ENCODE measurements at regions not wholly inside any gene's neighbourhood (a gene's known extent, or its start where the extent isn't known, plus 50 kb on each side); places are given as distances from the start of the nearest gene placed in this dataset.

DNA sequence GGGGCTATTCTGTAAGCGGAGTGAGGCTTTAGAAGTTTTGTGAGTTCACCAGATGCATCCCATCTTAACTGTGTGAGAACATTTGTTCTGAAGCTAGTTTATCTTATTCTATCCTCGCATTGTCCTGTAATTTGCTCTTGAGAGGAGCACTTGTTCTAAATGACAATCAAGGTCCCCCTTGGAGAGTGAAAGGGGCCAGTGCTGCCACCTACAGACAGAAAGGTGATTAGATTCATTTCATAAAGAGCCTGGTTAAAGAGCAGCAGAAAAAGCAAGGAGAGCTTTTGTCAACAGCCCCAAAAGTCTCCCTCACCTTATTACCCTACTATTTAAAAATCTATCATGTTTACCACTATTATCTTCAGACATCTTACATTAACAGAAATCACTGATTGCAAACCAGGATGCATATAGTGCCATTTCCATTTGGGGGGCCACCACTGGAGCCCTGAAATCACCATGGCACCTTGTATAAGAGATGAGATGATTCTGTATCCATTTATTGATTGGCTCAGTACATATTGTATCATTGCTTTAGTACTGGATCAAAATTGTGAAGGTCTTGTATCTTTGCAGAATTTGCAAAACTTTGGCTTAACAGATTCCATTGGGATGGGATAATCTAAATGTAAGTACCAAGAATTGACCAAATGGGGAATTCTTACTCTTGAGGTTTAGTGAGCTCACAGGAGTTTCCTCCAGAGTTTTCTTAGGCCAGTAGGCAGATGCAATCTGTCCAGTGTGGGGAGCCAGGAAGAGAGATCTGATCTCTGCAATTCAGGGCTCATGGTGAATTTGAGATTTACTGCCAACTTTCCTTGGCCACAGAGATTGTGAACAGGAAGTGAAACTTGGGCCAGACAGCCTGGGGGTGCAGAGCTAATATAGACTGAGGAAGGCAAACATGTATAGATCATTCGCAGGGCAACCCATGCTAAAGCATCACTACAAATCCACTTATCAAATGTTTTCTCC, 64.3 kb upstream of the TRABD2B start:
- DNase-seq (ENCODE audit: low read depth): peak; percentile 68
- in situ Hi-C loops (cut with HindIII; ENCODE audit: low pct_unique_long_range_greater_than_20kb, low sequenced_read_pairs): loop anchor here (10.0 kb wide), 1 partner anchor 57 kb away; no protein-coding TSS in a partner anchor

DNA sequence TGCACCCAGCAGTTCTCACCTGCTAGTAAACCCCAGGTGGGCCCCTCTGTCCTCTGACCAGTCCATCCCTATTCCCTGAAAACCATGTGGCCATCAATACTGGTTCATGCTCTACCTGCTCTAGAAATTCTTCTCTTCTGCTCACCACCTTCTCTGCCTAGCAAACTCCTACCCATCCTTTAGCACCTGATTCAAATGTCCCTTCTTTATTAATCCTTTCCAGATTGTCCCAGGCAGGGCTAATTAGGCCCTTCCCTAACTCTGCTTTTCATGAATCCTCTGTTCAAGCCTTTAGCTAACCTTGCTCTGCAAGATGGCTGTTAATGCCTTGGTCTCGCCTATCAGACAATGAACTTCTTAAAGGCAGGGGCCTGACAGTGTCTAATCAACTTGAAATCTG, 62.1 kb upstream of the TRABD2B start:
- DNase-seq (ENCODE audit: low read depth): no peak
- in situ Hi-C loops (cut with HindIII; ENCODE audit: low pct_unique_long_range_greater_than_20kb, low sequenced_read_pairs): no loop called here

DNA sequence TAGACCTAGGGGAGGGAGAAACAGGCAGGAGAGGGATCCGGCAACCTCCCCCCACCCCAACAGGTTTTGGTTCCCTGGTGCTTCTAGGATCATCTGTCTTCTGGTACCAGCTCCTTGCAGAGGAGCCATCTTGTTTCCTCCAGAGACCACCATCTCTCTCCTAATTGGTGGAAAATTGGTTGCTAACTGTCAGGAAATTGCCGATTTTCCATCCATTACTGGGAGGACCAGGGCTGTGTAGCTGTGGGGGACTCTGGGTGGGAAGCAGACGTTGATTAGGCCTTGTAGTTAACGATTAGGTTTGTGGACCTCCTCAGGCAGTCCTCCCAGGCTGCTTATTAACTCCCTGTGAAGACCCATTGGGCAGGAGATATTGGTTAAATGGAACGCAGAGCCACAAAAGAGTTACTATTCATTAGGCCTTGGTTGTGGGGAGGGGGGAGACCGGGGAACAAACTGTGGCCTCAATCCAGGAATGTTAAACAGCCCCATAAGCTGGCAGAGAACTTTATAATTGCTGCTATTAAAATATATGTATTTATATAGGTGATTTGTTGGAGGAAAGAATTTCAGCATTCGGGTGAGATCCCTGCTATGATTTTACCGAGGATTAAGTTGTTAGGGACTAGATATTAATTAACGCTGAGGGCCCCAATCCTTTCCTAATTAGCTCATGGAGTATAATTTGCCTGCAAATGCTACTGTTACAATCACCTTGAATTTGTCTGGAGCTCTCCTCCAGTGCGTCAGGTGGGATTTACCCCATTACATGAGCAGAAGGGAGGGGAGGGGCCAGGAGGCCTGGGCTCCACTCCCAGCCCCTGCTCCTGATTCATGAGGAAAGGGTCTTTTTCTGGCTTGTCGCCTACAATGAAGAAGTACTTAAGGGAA, 61.2 kb upstream of the TRABD2B start:
- in situ Hi-C loops (cut with HindIII; ENCODE audit: low pct_unique_long_range_greater_than_20kb, low sequenced_read_pairs): no loop called here
- no peak for DNase-seq (ENCODE audit: low read depth)

DNA sequence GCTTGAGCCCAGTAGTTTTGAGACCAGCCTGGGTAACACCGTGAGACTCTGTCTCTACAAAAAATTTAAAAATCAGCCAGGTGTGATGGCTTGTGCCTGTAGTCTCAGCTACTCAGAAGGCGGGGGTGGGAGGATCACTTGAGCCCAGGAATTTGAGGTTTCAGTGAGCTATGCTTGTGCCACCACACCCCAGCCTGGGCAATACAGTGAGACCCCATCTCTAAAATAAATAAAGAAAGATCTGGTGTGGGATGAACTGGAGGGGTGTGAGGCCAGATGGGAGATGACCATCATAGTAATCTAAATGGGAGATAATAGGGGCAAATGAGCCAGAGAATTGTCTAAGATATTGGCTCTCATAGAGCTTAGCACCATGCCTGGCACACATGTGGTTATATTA, 60.1 kb upstream of the TRABD2B start:
- in situ Hi-C loops (cut with HindIII; ENCODE audit: low pct_unique_long_range_greater_than_20kb, low sequenced_read_pairs): no loop called here
- no peak for DNase-seq (ENCODE audit: low read depth)

GRCh38 chr1:48055876-48056764, 58.9 kb upstream of the TRABD2B start:
- in situ Hi-C loops (cut with HindIII; ENCODE audit: low pct_unique_long_range_greater_than_20kb, low sequenced_read_pairs): no loop called here

DNA sequence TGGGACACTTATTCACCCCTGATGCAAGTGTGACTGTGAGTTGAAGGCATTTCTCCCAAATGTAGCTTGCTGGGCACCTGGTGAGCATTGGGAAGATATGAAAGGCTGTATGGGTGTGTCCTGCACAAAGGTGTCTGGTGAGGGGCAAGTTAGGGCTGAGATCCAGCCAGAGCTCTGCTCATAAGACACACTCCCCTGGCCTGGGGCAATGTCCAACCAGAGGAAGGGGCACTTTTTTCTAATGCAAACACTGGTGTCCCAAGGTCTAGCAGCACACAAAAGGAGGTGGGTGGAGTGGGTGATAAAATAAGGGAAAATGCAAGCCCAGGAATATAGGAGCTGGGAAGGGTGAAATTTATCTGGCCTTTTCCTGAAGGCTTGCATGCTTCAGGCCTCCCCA, 57.0 kb upstream of the TRABD2B start:
- in situ Hi-C loops (cut with HindIII; ENCODE audit: low pct_unique_long_range_greater_than_20kb, low sequenced_read_pairs): no loop called here
- no peak for DNase-seq (ENCODE audit: low read depth)

More at GRCh38 chr1:48055876-48056764, 58.9 kb upstream of the TRABD2B start:
- no peak for DNase-seq (ENCODE audit: low read depth)

DNA sequence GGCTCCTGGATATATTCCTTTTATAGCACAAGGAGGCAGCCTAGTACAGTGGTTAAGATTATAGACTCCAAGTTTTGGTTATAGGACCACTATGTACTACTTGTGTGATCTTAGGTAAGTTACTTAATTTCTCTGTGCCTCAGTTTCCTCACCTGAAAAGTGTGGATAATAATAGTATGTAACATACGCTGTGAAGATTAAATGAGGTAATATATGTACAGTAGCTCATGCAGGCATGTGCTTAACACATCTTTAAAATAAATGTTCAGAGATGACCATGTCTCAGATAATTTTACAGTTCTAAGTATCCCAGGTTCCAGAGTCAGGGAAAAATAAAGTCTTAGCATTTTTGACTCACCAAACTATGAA, 55.7 kb upstream of the TRABD2B start:
- in situ Hi-C loops (cut with HindIII; ENCODE audit: low pct_unique_long_range_greater_than_20kb, low sequenced_read_pairs): no loop called here

GRCh38 chr1:48051466-48052126, 54.4 kb upstream of the TRABD2B start:
- no peak for DNase-seq (ENCODE audit: low read depth)

More for the DNA sequence above, 55.7 kb upstream of the TRABD2B start:
- DNase-seq (ENCODE audit: low read depth): no peak

DNA sequence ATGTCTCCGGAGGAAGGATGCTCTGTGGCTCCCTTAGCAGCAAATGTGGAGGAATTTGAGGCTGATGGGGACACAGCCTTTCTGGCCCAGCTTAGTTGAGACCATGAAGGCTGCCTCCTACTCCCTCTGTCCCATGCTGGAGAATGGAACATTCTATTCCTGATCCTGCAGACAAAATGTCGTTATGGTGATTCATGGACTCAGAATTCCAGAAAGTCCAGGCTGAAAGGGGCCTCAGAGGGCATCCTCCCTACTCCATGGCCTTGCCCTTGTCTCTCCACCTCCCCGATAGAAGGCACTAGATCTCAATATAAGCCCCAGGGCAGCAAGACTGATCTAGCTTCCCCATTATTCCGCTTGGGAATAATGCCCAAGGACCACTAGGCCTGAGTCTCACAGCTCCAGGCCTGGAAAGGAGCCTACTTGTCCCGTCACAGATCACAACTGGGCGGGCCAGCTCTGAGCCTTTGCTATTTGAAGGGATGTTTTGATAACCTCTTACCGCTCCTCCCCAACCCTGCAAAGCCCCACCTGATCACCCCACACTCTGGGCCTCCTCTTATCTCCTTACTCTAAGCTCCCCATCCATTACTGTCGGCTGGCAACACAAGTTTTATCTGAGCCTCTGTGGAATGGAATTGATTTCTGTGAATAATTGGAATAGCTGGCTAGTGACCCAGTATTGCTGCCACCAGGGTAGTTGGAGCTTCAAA, 52.8 kb upstream of the TRABD2B start:
- in situ Hi-C loops (cut with HindIII; ENCODE audit: low pct_unique_long_range_greater_than_20kb, low sequenced_read_pairs): no loop called here
- peak; percentile 34 for DNase-seq (ENCODE audit: low read depth)

More at GRCh38 chr1:48051466-48052126, 54.4 kb upstream of the TRABD2B start:
- in situ Hi-C loops (cut with HindIII; ENCODE audit: low pct_unique_long_range_greater_than_20kb, low sequenced_read_pairs): no loop called here

- in situ Hi-C loops (cut with HindIII; ENCODE audit: low pct_unique_long_range_greater_than_20kb, low sequenced_read_pairs): no loop called here
- DNase-seq (ENCODE audit: low read depth): no peak
Measured at GRCh38 chr1:48048980-48049379, 51.8 kb upstream of the TRABD2B start.

GRCh38 chr1:48048064-48048463, 50.9 kb upstream of the TRABD2B start:
- no peak for DNase-seq (ENCODE audit: low read depth)
- in situ Hi-C loops (cut with HindIII; ENCODE audit: low pct_unique_long_range_greater_than_20kb, low sequenced_read_pairs): no loop called here

DNA sequence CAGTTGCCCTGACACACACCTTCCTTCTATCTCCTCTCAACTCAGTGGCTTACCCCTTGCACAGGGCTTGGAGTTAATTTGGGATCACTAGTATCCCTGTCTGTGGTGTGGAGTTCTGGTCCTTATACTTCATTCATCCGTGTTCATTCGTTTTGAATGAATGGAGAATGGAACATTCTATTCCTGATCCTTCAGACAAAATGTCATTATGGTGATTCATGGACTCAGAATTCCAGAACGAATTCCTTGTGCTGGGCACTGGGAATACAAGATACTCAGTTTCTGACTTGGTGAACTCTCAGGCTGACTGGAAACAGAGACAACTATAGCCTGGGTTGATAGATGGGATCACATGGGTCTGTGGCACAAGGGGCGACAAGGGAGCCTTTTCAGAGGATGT, 49.9 kb upstream of the TRABD2B start:
- in situ Hi-C loops (cut with HindIII; ENCODE audit: low pct_unique_long_range_greater_than_20kb, low sequenced_read_pairs): no loop called here
- DNase-seq (ENCODE audit: low read depth): peak; percentile 26

All from Caki2 (cell line).